GM12891 (cell line): ENCODE measurements at regions not wholly inside any gene's neighbourhood (a gene's known extent, or its start where the extent isn't known, plus 50 kb on each side); places are given as distances from the start of the nearest gene placed in this dataset.

Experiments
- DNase-seq: peaks from one replicate; pipeline ENCODE4 v3.0.0; 2011; ENCODE audit warnings: low spot score; ENCODE audit not compliant: insufficient read length
- FAIRE-seq: peaks from 2 replicates; lab custom pipeline; 2011; peaks lifted over from hg19 to GRCh38; lab: Jason Lieb, UNC
- PAX5 ChIP-seq: IDR thresholded peaks from 2 replicates; pipeline ENCODE4 v1.6.1; 2011; ENCODE audit warnings: low read length, moderate library complexity, mild to moderate bottlenecking; ENCODE audit not compliant: insufficient read depth, severe bottlenecking
- POLR2A ChIP-seq: IDR thresholded peaks from 2 replicates; pipeline ENCODE4 v1.6.1; 2011; ENCODE audit warnings: low read depth, low read length, control low read depth
- POLR2AphosphoS5 ChIP-seq: IDR thresholded peaks from 2 replicates; pipeline ENCODE4 v1.6.1; 2011; ENCODE audit warnings: low read depth, low read length, control low read depth
- POU2F2 ChIP-seq: IDR thresholded peaks from 2 replicates; pipeline ENCODE4 v1.6.1; 2011; ENCODE audit warnings: low read depth, mild to moderate bottlenecking, control low read depth, low read length, moderate library complexity
- SPI1 ChIP-seq: IDR thresholded peaks from 2 replicates; pipeline ENCODE4 v1.6.1; 2011; ENCODE audit warnings: low read depth, low read length, control low read depth
- TAF1 ChIP-seq: IDR thresholded peaks from 2 replicates; pipeline ENCODE4 v1.6.1; 2011; ENCODE audit warnings: low read depth, low read length, control low read depth

DNA sequence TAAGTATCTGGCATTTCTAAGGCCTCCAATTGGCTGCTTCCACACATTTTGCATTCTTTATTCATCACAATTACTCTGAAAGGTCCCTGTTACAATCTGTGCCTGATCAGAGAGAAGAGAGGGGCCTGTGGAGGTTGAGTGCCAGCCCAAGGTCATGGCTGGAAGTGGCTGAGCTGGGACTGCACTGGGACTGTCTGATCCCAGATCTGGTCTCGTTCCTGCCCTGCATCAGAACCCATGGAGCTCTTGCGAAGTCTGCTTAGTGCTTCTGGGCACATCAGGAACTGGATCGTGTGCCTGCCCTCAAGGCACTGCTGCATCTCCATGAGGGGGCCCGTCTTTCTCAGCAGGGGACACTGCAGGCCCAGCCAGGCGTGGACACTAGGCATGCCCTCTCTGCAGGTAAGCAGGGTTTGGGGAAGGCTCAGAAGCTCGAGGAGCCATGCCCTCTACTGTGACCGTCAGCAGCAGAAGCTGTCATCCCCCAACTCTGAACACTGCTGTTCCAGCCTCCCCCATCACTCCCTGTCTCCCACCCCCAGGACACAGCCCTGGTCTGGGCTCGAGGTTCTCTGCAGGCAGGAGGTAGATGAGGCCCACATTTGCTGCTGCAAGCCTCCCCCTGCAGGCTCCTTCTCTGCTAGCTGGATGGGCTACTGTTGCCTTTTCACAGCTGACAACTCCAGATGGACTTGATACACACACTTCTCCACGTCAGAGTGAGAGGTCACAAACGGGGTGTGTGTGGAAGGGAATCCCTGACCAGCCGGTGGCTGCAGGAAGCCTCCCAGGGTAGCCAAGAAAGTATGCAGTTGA, 96.5 kb upstream of the PRR23E start:
- no peak for DNase-seq
- TF ChIP-seq PAX5, result no peak
- TF ChIP-seq TAF1, result no peak
- TF ChIP-seq POLR2A, result no peak
- no peak for TF ChIP-seq POU2F2
- TF ChIP-seq POLR2AphosphoS5, result no peak
- FAIRE-seq, result no peak

DNA sequence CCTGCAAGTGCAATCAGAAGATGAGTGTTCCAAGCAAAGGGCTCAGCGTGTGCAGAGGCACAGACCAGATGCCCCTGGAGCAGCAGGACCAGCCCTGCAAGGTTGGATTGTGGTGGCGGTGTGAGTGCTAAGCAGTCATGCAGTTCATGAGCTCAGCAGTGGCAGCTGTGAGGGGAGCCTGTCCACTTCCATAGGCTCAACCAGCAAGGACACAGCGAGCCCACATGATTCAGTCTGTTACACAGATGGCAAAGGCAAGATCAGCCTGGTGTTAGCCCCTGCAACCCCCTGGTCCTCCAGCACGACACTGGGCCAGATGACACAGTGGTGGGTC, 95.9 kb upstream of the PRR23E start:
- TF ChIP-seq PAX5 (no peak), POU2F2 (no peak), SPI1 (no peak), TAF1 (no peak), POLR2AphosphoS5 (no peak), POLR2A (no peak)
- FAIRE-seq (no peak), DNase-seq (no peak)

DNA sequence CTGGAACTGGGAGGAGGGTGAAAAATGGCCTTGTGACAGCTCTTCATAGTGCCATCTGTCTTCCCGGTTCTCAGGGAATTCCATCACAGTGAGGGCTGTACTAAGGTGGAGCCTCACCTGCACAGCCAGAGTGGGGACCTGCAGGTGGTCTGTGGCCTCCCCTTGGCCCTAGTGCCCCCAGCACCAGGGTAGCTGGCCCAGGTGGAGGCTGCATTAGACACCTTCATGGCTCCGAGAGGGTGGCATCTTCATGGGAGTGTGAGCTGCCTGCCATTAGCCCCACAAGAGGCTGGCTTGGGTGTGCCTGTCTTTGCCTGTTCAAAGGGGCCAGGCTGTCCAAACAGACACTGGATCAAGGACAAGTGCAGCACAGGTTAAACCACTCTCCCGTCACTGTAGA, 95.5 kb upstream of the PRR23E start:
- TF ChIP-seq SPI1 (no peak), POLR2A (no peak), POU2F2 (no peak), PAX5 (no peak), POLR2AphosphoS5 (no peak), TAF1 (no peak)
- no peak for DNase-seq
- no peak for FAIRE-seq

DNA sequence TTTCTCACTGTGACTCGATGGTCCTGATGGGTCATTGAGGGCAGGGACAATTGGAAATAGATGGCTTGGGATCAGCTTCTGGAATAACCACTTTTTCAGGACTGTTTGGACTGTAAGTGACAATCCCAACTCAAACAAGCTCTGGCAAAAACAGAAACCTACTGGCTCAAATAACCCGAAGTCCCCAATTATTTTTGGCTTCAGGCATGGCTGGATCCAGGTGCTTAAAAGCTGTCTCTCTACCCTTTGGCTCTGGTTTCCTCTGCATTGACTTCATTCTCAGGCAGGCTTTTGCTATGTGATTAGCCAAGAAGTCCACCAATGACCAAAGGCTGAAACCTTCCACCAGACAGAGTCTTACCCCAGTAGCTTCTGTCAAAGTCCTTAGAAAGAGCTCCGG, 92.9 kb upstream of the PRR23E start:
- TF ChIP-seq SPI1 (no peak), POU2F2 (no peak), PAX5 (no peak), TAF1 (no peak), POLR2A (no peak), POLR2AphosphoS5 (no peak)
- FAIRE-seq, result no peak
- no peak for DNase-seq

DNA sequence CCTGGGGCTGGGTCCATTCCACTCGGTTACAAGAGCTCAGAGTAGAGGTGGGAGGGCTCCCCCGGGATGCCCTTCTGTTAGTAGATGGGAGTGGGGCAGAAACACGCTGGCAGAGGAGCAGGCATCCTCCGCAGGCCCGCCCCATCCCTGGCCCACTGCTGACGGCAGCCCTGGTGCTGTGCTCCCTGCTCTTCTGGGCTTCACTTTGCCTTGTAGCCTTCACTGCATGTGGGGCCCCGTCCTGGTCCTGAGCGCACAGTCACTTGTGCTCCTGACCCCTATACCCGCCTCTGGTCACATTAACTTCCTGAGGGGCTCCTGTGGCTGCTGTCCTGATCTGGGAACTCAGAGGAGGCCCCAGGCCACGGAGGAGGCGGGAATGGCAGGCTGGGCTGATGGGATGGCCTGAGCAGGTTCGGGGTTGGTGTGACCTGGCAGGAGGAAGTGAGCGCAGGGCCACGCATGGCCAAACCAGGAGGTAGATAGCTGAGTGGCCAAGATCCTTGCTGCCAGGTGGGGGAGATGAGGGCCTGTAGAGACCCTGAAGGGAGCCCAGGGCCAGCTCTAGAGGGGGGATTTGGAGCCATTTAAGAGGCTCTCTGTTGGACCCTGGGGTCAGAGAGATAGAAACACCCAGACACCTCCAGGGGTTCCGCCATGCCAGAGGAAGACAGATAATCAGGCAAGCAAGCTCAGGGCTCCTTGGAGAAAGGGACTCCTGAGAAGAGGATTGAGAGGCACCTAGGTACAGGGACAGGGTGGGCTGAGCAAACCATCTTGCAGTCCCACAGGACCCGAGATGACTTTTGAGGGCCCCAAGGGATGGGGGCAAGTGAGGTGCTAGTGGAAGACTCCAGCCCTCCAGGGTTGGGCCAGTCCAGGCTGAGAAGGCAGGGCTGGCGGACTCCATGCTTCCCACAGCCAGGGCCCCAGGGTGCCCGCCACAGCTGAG, 92.2 kb upstream of the PRR23E start:
- no peak for DNase-seq
- no peak for FAIRE-seq
- no peak for TF ChIP-seq POLR2A
- TF ChIP-seq POU2F2, result no peak
- TF ChIP-seq TAF1, result no peak
- no peak for TF ChIP-seq SPI1
- TF ChIP-seq PAX5, result no peak
- TF ChIP-seq POLR2AphosphoS5, result no peak

DNA sequence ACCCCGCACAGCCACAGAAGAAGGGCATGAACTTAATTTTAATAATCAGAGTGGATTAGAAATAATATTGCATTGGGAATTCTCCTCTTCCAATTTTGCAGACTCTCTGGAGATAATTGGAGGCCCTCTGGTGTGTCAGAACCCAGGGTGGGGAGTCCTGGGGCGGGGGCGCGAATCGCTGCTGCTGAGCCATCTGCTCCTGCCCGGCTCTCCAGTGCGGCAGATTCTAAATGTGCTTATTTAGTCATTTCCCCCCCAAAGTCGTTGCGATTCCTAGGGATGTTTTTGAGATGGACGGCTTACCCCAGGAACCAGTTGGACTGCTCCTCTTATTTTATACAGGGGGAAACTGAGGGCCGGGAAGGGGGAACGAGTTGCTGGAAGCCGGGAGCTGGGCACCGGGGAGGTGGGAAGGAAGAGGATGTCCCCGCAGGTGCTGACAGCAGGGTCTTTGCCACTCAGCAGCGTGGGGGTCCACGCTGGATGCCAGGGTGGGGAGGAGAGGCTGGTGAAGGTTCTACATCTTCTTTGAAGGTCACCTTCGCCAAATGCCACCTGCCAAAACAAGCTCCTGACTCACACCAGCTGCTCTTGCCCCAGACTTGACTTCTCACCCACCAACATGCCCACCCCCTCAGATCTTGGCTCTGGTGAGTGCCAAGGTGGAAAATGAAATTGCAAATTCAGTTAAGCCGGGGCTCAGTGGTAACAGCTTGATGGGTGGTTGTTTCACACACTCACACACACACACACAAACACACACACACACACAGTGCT, 91.3 kb upstream of the PRR23E start:
- no peak for DNase-seq
- no peak for FAIRE-seq
- TF ChIP-seq POLR2AphosphoS5 (no peak), PAX5 (no peak), SPI1 (no peak), TAF1 (no peak), POU2F2 (no peak)

DNA sequence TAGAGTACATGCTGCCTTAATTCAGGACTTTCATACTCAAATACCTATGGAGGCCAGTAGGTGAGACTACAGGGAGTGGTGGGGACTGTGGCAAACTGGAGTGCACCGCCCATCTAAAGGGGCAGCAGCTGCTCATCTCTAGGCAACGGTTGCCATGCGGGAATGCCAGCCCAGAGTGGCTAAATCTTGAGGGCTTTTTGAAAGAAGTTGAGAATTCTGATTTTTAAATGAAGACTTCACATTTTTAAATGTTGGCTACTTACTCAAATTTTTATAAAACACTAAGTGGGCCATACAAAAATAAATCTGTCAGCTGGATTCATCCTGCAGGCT, 90.8 kb upstream of the PRR23E start:
- no peak for DNase-seq
- TF ChIP-seq POLR2A (no peak), POLR2AphosphoS5 (no peak)

DNA sequence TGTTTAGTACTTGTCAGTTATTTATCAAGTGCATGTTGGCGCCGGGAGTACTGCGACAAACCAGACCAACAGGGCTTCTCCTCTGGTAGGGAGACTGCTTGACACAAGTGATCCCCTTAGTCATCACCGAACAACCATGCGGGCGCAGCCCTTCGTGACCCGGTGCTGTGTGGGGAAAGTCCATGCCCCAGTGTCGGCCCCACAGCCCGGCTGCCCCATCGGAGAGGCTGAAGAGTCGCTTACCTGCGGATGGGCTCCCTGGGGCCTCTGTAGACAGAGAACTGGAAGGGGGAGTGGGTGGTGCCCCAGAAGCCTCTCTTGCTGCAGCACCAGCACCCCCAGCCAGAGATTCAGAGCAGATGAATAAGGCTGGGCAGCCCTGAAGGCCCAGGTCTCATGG, 90.3 kb upstream of the PRR23E start:
- no peak for TF ChIP-seq TAF1
- no peak for TF ChIP-seq POLR2AphosphoS5
- TF ChIP-seq PAX5, result no peak
- TF ChIP-seq POLR2A, result no peak
- TF ChIP-seq SPI1, result no peak
- no peak for TF ChIP-seq POU2F2
- FAIRE-seq, result no peak
- DNase-seq, result no peak

More for the DNA sequence above, 90.8 kb upstream of the PRR23E start:
- FAIRE-seq, result no peak

DNA sequence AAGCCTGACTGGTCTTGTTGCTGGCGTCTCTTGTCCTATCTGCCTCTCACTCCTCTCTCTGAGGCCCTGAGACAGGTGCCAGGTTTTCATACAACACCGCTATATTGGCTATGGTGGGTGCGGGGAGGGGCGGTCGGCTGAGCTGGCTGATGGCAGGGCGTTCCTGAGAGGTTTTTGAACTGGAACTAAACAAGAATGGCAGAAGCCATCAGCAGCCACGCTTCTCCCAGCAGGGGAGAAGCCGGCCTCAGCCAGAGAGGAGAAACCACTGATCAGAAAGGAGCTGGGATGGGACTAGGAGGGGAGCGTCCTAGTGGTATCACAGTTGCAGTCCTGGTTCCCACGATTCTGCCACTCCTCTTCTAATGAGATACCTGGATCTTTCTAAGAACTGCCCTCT, 89.9 kb upstream of the PRR23E start:
- no peak for TF ChIP-seq POU2F2
- TF ChIP-seq SPI1, result no peak
- no peak for TF ChIP-seq TAF1
- TF ChIP-seq POLR2AphosphoS5, result no peak
- TF ChIP-seq POLR2A, result no peak
- no peak for TF ChIP-seq PAX5
- no peak for DNase-seq
- FAIRE-seq, result no peak
